Right renal pelvis (tissue), 4 donors: ENCODE measurements at regions not wholly inside any gene's neighbourhood (a gene's known extent, or its start where the extent isn't known, plus 50 kb on each side); places are given as distances from the start of the nearest gene placed in this dataset.

ENCODE experiments used
- DNase-seq, 4 donors: peaks; one replicate each; pipeline ENCODE4 v3.0.0-alpha.2; 2013; ENCODE audit warnings: low read depth in 4 of 4, low spot score in 3 of 4, missing footprints in 1 of 4

- DNase-seq: no peak
Observed at GRCh38 chr18:60147323-60147722, 225.3 kb downstream of the MC4R start.

- no peak for DNase-seq
Observed at GRCh38 chr18:60146220-60146960, 226.2 kb downstream of the MC4R start.

- DNase-seq: no peak
Observed at GRCh38 chr18:60145776-60146175, 226.8 kb downstream of the MC4R start.

- DNase-seq: no peak
Observed at GRCh38 chr18:60134806-60135205, 235.0 kb downstream of the PMAIP1 start.

DNA sequence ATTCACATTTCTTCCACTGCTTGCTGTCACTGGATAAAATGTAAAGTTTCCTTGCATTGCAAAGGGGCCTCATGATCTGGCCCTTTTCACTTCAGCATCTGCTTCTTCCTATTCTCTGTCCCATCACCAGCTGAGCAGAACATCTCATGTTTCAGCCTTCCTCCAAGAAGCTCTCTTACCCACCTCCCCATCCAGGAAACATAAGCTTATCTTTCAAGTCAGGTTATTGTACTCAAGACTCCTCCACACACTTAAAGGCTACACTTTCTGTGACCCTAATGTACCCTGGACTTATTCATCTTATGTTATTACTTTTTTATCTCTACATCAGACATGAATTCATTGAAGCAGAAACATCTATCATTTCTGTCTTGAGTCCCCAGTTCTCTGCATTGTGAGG is 230.5 kb downstream of the PMAIP1 start:
- DNase-seq: peak in 1 of 4 donors; percentile 22

- DNase-seq: no peak
Observed at GRCh38 chr18:60123031-60123430, 223.2 kb downstream of the PMAIP1 start.

- DNase-seq: no peak
Observed at GRCh38 chr18:60122339-60122738, 222.5 kb downstream of the PMAIP1 start.

- DNase-seq: no peak
Observed at GRCh38 chr18:60120231-60120750, 220.5 kb downstream of the PMAIP1 start.

GRCh38 chr18:60117321-60117720 is 217.5 kb downstream of the PMAIP1 start:
- DNase-seq: no peak

GRCh38 chr18:60113396-60113795 is 213.6 kb downstream of the PMAIP1 start:
- no peak for DNase-seq

DNA sequence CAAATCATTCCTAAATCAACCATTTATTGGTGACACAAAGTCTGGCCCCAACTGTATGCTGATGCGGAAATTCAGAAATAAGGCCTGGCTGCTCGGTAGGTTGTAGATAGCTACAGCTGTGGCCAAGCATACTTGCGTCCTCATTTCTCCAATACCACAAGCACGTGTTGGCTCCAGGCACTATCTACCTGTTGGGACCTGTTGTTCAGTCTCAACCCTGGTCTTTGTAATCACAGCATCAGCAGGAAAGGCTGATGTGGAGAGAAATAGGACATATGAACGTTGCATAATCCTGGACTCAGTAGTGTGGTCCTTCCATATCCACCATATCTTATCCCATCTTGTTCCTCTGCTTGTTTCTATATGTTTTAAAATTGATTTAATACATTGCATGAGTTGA is 212.6 kb downstream of the PMAIP1 start:
- DNase-seq: no peak

- DNase-seq: no peak
Observed at GRCh38 chr18:60111525-60111924, 211.7 kb downstream of the PMAIP1 start.

GRCh38 chr18:60110836-60111235 is 211.0 kb downstream of the PMAIP1 start:
- peak in 2 of 4 donors; percentile 10 to 16 for DNase-seq

GRCh38 chr18:60100778-60101177 is 201.0 kb downstream of the PMAIP1 start:
- DNase-seq: no peak

GRCh38 chr18:60099709-60100108 is 199.9 kb downstream of the PMAIP1 start:
- no peak for DNase-seq

GRCh38 chr18:60096428-60096827 is 196.6 kb downstream of the PMAIP1 start:
- no peak for DNase-seq

DNA sequence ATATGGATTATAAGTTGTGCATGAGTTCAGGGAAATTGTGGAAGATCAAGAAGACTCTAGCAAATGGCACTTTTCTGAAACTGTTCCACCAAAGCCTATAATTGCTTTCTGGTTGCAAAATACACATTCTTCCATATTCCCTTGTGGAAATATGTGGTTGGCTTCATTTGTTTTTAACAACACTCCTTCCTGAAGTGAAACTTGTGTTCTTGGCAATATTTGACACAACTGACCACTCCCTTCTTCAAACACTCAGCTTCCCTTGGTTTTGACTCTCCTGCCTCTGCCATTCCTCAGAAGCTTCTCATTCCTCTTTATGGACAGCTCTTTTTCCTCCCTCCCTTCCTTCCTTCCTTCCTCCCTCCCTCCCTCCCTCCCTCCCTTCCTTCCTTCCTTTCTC is 192.3 kb downstream of the PMAIP1 start:
- DNase-seq: no peak

- DNase-seq: no peak
Observed at GRCh38 chr18:60090170-60090569, 190.4 kb downstream of the PMAIP1 start.

DNA sequence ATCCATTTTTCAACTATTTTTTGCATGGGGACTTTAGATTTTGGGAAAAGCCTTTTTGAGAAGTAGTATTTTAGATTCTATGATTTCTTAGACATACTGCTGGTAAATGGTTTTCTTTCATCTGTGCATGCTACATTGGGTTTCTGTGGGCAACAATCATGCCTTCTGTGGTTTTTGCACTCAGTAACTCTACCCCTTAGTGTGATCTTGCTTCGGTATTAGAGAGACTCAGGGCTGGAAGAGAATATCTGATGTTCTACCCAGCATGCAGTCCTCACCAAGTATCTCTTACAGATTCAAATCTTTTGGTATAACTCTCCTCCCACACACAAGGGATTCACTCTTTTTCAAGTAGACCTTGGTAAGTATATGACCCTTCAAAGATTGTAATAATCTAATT is 183.0 kb downstream of the PMAIP1 start:
- no peak for DNase-seq

DNA sequence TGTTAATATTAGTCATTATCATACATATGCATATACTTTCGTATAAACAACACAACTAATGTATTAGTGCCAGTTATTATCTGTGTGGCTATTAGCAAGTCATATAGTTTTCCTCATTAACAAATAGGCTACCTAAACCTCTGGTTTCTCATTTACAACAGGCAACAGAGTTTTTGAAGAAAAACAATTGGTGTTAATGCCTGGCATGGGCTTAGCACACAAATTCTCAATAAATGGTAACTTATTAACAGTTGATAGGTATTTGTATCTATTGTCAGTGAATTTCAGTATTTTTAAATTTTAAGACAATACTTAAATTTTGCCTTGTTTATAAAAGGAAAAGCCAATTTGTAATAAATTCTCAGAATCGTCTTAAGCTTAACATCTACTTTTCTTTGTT is 182.5 kb downstream of the PMAIP1 start:
- DNase-seq: no peak

DNA sequence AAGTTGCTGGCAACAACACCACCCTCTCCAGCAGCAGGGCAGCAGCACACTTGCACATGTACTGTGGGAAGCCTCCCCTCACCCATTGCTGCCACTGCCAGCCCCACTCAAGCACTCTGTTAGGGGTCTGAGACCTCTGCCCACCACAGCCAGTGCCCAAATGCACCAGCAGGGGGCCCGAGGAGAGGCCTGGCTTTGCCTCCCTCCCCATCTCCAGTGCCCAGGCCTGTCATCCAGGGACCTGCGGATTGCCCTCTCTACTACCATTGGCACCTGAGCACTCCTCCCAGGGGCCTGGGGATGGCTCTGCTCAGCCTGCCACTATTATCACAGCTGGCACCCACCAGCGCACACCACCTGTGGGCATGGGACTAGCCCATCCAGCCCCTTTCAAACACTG is 175.7 kb downstream of the PMAIP1 start:
- DNase-seq: no peak

- DNase-seq: no peak
Observed at GRCh38 chr18:60070631-60071030, 170.8 kb downstream of the PMAIP1 start.

DNA sequence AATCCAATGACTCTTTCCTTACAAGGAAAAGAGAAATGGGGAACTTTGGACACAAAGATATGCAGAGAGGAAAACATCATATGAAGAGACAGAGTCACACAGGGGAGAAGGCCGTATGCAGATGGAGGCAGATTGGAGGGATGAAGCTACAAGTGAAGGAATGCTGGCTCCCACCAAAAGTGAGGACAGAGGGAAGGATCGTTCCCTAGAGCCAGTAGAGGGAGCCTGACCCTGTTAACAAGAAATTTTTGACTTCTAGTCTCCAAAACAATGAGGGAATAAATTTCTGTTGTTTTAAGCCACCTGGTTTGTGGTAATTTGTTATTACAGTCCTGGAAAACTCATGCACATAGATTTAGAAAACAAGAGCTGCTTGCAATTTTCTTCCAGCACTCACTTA is 169.3 kb downstream of the PMAIP1 start:
- DNase-seq: no peak
